Right lobe of liver (tissue), 6 donors: ENCODE measurements at regions not wholly inside any gene's neighbourhood (a gene's known extent, or its start where the extent isn't known, plus 50 kb on each side); places are given as distances from the start of the nearest gene placed in this dataset.
A peak's percentile ranks its signal among the peaks of the same experiment; 100 is the strongest.

Experiments
- ATAC-seq, 4 donors: fragments of 200-7000 bp; cut with Tn5 transposase; one replicate each; pipeline ENCODE4 v1.9.1; 2020; ENCODE audit warnings: mild to moderate bottlenecking in 4 of 4, moderate library complexity in 4 of 4
- DNase-seq, 3 donors: peaks; one replicate each; pipeline ENCODE4 v3.0.0-alpha.2; 2020
- H3K27ac ChIP-seq, 3 donors: fragments of 200-600 bp; one replicate each; pipeline ENCODE4 v1.8.0; 2022
- H3K27me3 ChIP-seq, 2 donors: fragments of 200-600 bp; one replicate each; pipeline ENCODE4 v1.8.0; 2022
- H3K36me3 ChIP-seq, 4 donors: fragments of 200-600 bp; sonication (generic) in 1 of 4; one replicate each; pipeline versions ENCODE4 v1.5.1 to v1.8.0; 2017 to 2022; ENCODE audit warnings: control low read depth in 1 of 4
- H3K4me1 ChIP-seq, 4 donors: fragments of 200-600 bp; sonication (generic) in 1 of 4; one replicate each; pipeline versions ENCODE4 v1.5.1 to v1.8.0; 2017 to 2022; ENCODE audit warnings: control low read depth in 1 of 4
- H3K4me3 ChIP-seq, 3 donors: fragments of 200-600 bp; one replicate each; pipeline ENCODE4 v1.8.0; 2022
- H3K9me3 ChIP-seq, 4 donors: fragments of 200-600 bp; sonication (generic) in 1 of 4; one replicate each; pipeline versions ENCODE4 v1.5.1 to v1.8.0; 2017 to 2022; ENCODE audit warnings: control low read depth in 1 of 4
- POLR2A ChIP-seq: fragments of 450-650 bp; IDR thresholded peaks from one replicate; pipeline ENCODE4 v1.6.1; 2017; ENCODE audit warnings: antibody characterized with exemption, mild to moderate bottlenecking
- WGBS: methylation state at CpG from one replicate; pipeline ENCODE4 v1.1.6; 2018; ENCODE audit warnings: low coverage, low lambda C conversion rate; ENCODE audit not compliant: insufficient coverage; ENCODE audit errors: missing lambda C conversion rate; 5-methylcytosine and 5-hydroxymethylcytosine counted together
- intact Hi-C, 2 donors: fragments of 100-400 bp; cut with DNase I; formaldehyde crosslinking; loops; one replicate each; pipeline versions ENCODE4 v1.11.2 to v1.14.1; 2022
- TF ChIP-seq, protein P1 (sequence below), 4 donors: fragments of 200-600 bp in 3 of 4; fragments of 450-650 bp in 1 of 4; IDR thresholded peaks; one replicate each; pipeline versions ENCODE4 v1.5.1 to v1.8.0; 2016 to 2022; ENCODE audit warnings: antibody characterized with exemption in 4 of 4, mild to moderate bottlenecking in 2 of 4
- donor health status: DM: no; HTN: yes; CAD: no.
- donor health status: DM: no; HTN: no; CAD: no.
- donor health status: DM: no; HTN: no; CAD: no.
- donor health status: DM: no; HTN: yes; CAD: no.
- donor health status: DM: no; HTN: yes; CAD: no.

DNA sequence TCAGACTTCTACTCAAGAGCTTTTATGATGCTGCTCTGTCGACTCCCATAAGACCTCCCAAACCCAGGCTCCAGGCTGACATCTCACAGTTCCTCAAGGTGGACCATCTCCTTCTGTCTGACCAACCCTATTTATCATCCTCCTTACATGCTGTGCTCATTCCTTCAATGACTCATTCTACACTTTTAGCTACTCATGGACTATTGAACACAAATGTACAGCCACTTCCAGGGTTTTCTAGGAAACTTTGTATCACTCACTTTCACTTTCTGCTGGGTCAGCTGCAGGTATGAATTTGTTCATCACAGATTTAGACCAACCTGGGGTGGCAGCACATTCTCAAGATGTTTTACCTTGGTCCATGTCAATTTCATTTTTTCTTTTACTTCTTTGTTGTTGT, 162.4 kb upstream of the FAM20A start:
- no peak for DNase-seq
- TF ChIP-seq POLR2A: no peak
- TF ChIP-seq, protein P1, sequence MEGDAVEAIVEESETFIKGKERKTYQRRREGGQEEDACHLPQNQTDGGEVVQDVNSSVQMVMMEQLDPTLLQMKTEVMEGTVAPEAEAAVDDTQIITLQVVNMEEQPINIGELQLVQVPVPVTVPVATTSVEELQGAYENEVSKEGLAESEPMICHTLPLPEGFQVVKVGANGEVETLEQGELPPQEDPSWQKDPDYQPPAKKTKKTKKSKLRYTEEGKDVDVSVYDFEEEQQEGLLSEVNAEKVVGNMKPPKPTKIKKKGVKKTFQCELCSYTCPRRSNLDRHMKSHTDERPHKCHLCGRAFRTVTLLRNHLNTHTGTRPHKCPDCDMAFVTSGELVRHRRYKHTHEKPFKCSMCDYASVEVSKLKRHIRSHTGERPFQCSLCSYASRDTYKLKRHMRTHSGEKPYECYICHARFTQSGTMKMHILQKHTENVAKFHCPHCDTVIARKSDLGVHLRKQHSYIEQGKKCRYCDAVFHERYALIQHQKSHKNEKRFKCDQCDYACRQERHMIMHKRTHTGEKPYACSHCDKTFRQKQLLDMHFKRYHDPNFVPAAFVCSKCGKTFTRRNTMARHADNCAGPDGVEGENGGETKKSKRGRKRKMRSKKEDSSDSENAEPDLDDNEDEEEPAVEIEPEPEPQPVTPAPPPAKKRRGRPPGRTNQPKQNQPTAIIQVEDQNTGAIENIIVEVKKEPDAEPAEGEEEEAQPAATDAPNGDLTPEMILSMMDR (IDR thresholded peaks at IDR 0.05): no peak
- intact Hi-C loops: no loop called here
- Histone ChIP-seq H3K36me3 (no peaks in the 10 kb centered on the region), H3K27me3 (no peaks in the 10 kb centered on the region), H3K4me3 (no peak overlapping the region), H3K27ac (no peak overlapping the region), H3K9me3 (no peaks in the 10 kb centered on the region), H3K4me1 (peaks cover 0 to 10% (median 3%) of the 10 kb centered on the region in 4 donors)
- WGBS: 83% methylated on average over 1 of the region's 1 CpG
- no peak for ATAC-seq

DNA sequence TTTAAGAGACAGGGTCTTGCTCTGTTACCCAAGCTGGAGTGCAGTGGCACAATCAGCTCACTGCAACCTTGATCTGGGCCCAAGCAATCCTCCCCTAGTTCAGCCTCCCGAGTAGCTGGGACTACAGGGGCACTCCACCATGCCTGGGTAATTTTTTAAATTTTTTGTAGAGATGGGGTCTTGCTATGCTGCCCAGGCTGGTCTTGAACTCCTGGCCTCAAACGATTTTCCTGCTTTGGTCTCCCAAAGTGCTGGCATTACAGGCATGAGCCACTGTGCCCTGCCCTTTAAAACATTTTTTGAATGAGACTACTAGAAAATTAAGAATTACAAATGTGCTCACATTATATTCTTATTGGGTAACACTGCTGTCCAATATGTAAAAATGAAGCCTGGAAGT, 161.7 kb upstream of the FAM20A start:
- H3K4me1 ChIP-seq: peaks cover 0 to 12% (median 4%) of the 10 kb centered on the region in 4 donors
- no peak overlapping the region for H3K4me3 ChIP-seq
- H3K36me3 ChIP-seq: no peaks in the 10 kb centered on the region
- TF ChIP-seq, protein P1 (IDR thresholded peaks at IDR 0.05): no peak
- no peak for TF ChIP-seq POLR2A
- intact Hi-C loops: no loop called here
- H3K9me3 ChIP-seq: no peaks in the 10 kb centered on the region
- DNase-seq (no peak), ATAC-seq (no peak)
- WGBS: 75% methylated on average over 2 of the region's 2 CpGs
- no peaks in the 10 kb centered on the region for H3K27me3 ChIP-seq
- H3K27ac ChIP-seq: no peak overlapping the region

DNA sequence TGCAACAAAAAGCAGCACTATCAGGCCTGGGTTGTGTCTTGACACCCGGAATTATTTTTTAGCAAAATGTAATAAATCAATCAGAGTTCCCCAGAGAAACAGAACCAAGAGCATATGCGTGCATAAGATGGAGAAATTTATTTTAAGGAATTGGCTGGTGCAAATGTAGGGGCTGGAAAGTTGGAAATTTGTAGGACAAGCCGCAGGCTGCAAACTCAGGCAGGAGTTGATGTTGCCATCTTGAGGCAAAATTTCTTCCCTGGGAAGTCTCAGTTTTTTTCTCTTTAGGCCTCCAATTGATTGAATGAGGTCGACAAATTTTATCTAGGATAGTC, 158.9 kb upstream of the FAM20A start:
- H3K27ac ChIP-seq: no peak overlapping the region
- WGBS: 35% methylated on average over 4 of the region's 4 CpGs
- no peaks in the 10 kb centered on the region for H3K36me3 ChIP-seq
- no peak overlapping the region for H3K4me3 ChIP-seq
- TF ChIP-seq, protein P1 (IDR thresholded peaks at IDR 0.05): no peak
- no peak for TF ChIP-seq POLR2A
- H3K27me3 ChIP-seq: no peaks in the 10 kb centered on the region
- ATAC-seq (no peak), DNase-seq (no peak)
- intact Hi-C loops: no loop called here
- no peaks in the 10 kb centered on the region for H3K9me3 ChIP-seq
- H3K4me1 ChIP-seq: peaks cover 0 to 12% (median 4%) of the 10 kb centered on the region in 4 donors

DNA sequence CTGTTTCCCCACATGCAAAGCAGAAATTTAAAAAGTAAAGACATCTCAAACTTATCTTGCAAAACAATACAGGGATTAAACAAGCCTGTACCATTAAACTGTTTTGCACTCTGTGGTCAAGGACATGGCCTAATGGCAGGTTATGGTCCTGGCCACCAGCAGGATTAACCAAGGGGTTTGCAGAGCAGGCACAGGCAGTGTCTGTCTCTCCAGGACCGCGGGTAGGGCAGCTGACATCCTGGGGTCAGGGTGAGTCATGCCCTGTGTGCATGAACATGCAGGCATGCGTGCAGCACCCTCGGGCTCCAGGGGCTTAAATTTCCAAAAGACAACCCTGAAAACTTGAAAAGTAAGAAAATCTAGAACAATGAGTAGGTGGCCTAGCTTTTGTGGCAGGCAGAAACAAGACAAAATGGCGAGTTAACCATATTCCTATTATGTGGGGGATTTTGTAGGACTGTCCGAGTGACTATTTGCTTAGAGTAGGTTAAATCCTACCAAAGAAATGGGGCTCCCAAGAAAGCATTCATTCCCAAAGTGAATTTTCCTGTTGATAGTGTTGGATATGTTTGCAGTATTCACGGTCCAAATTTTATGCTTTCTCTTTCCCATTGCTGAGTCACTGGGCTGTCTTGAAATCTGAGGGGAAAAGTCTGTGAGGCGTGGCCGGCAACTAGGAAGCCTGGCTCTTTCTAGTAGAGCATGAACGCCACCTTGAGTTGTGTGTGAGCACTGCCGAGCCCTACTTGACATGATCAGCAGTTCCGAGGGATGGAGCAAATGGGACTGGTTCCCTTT, 158.4 kb upstream of the FAM20A start:
- TF ChIP-seq, protein P1 (IDR thresholded peaks at IDR 0.05): peak; percentile 84 to 98 (median 91)
- peak; percentile 50 for TF ChIP-seq POLR2A
- Histone ChIP-seq H3K36me3 (no peaks in the 10 kb centered on the region), H3K27ac (peak overlapping the region; percentile 84 to 88 (median 85)), H3K4me1 (peaks cover 0 to 12% (median 4%) of the 10 kb centered on the region in 4 donors), H3K27me3 (no peaks in the 10 kb centered on the region), H3K4me3 (peak overlapping the region; percentile 33 to 50 (median 46)), H3K9me3 (no peaks in the 10 kb centered on the region)
- ATAC-seq (peak; percentile 96 to 98 (median 98)), DNase-seq (peak; percentile 88 to 91 (median 90))
- whole genome bisulfite sequencing: 0% methylated on average over 12 of the region's 12 CpGs
- intact Hi-C loops: no loop called here
